K562 (cell line): ENCODE measurements at regions not wholly inside any gene's neighbourhood (a gene's known extent, or its start where the extent isn't known, plus 50 kb on each side); places are given as distances from the start of the nearest gene placed in this dataset.

Experiments
- ATAC-seq: fragments of 200-7000 bp; cut with Tn5 transposase; 3 replicates; pipeline ENCODE4 v1.9.1; 2020; ENCODE audit warnings: moderate library complexity
- BruUV-seq: library from RNA; stranded (reverse); fragments of 400-500 nt; replicated peaks from 2 replicates; lab custom pipeline; 2021; lab: Mats Ljungman, UMichigan
- CTCF ChIA-PET: fragments of 300-600 bp; formaldehyde crosslinking; extraction: SDS; loops from one replicate; lab custom pipeline; 2021; ENCODE audit warnings: low intra/inter-chr PET ratio; lab: Yijun Ruan, JAX
- POLR2A ChIA-PET: fragments of 300-600, 350-650 bp; sonication (Branson Sonifier 250); formaldehyde crosslinking; extraction: SDS; loops from one replicate; lab custom pipeline; 2021; ENCODE audit warnings: antibody characterized with exemption, inconsistent platforms; lab: Yijun Ruan, JAX
- DNase-seq, 4 experiments: peaks; one replicate each; pipeline versions ENCODE4 v3.0.0 to v3.0.0-alpha.2; 2011 to 2018; ENCODE audit warnings: low spot score in 3 of 4, mixed read lengths in 3 of 4; ENCODE audit errors: extremely low read depth in 1 of 4
- FAIRE-seq: peaks from 2 replicates; lab custom pipeline; 2011; peaks lifted over from hg19 to GRCh38; lab: Jason Lieb, UNC
- H2AFZ ChIP-seq: 2 replicates; pipeline ENCODE4 v1.6.0; 2011; ENCODE audit warnings: low read depth, low read length, control low read depth, inconsistent platforms
- H3K27ac ChIP-seq: fragments of 200-600 bp; 3 replicates; pipeline ENCODE4 v1.8.0; 2011; ENCODE audit warnings: low read depth, mild to moderate bottlenecking, control low read depth, inconsistent platforms, low read length, moderate library complexity, mixed read lengths; ENCODE audit errors: extremely low read depth
- H3K27me3 ChIP-seq, 2 experiments: fragments of 300-600 bp in 1 of 2; 2 replicates in 1 of 2; 3 replicates in 1 of 2; pipeline versions ENCODE4 v1.6.0 to v1.8.0; 2011; ENCODE audit warnings: inconsistent platforms in 2 of 2, low read length in 2 of 2, mild to moderate bottlenecking in 1 of 2, mixed read lengths in 1 of 2, moderate library complexity in 1 of 2; ENCODE audit not compliant: control insufficient read depth in 2 of 2, insufficient read depth in 2 of 2
- H3K36me3 ChIP-seq: fragments of 300-600 bp; 3 replicates; pipeline ENCODE4 v1.8.0; 2011; ENCODE audit warnings: mild to moderate bottlenecking, low read length, inconsistent platforms; ENCODE audit not compliant: control insufficient read depth, insufficient read depth
- H3K4me1 ChIP-seq, 2 experiments: fragments of 200-600 bp in 1 of 2; replicated peaks in 1 of 2; 2 replicates in 1 of 2; 3 replicates in 1 of 2; pipeline versions ENCODE4 v1.5.1 to v1.8.0; 2011; ENCODE audit warnings: inconsistent platforms in 2 of 2, low read length in 2 of 2, mild to moderate bottlenecking in 1 of 2, mixed read lengths in 1 of 2, moderate library complexity in 1 of 2; ENCODE audit not compliant: control insufficient read depth in 2 of 2, insufficient read depth in 2 of 2
- H3K4me2 ChIP-seq: 2 replicates; pipeline ENCODE4 v1.6.1; 2011; ENCODE audit warnings: low read length, control low read depth, inconsistent platforms, mixed read lengths; ENCODE audit not compliant: insufficient read depth
- H3K4me3 ChIP-seq: fragments of 200-600 bp; sonication (generic), shearing (Covaris generic); 2 replicates; pipeline ENCODE4 v1.5.1; 2016; ENCODE audit warnings: control low read depth, inconsistent platforms
- H3K79me2 ChIP-seq: fragments of 200-600 bp; 3 replicates; pipeline ENCODE4 v1.8.0; 2011; ENCODE audit warnings: low read length, inconsistent platforms; ENCODE audit not compliant: control insufficient read depth, insufficient read depth
- H3K9ac ChIP-seq, 2 experiments: 2 replicates each; pipeline versions ENCODE4 v1.6.0 to v1.6.1; 2011; ENCODE audit warnings: low read depth in 2 of 2, low read length in 2 of 2, control low read depth in 1 of 2, inconsistent platforms in 1 of 2, mild to moderate bottlenecking in 1 of 2, mixed read lengths in 1 of 2; ENCODE audit not compliant: insufficient read depth in 1 of 2
- H3K9me1 ChIP-seq: one replicate; pipeline ENCODE4 v1.6.0; 2011; ENCODE audit warnings: inconsistent platforms, mild to moderate bottlenecking, low read length, moderate library complexity; ENCODE audit not compliant: control insufficient read depth, insufficient read depth
- H3K9me3 ChIP-seq: replicated peaks from 2 replicates; pipeline ENCODE4 v1.5.1; 2011; ENCODE audit warnings: low read depth, low read length, inconsistent platforms; ENCODE audit not compliant: control insufficient read depth, insufficient read depth
- H4K20me1 ChIP-seq: replicated peaks from 2 replicates; pipeline ENCODE4 v1.6.1; 2011; ENCODE audit warnings: low read length, inconsistent platforms, mixed read lengths; ENCODE audit not compliant: control insufficient read depth, insufficient read depth
- CBX3 ChIP-seq, 2 experiments: IDR thresholded peaks; 1 replicate in 1 of 2; 2 replicates in 1 of 2; pipeline ENCODE4 v1.6.1; 2012; ENCODE audit warnings: inconsistent platforms in 2 of 2, low read length in 2 of 2, borderline replicate concordance in 1 of 2, control low read depth in 1 of 2
- ELF2 ChIP-seq: fragments of 250-450 bp; sonication (Bioruptor Pico); IDR thresholded peaks from 2 replicates; pipeline ENCODE4 v1.5.0; 2021; ENCODE audit warnings: mild to moderate bottlenecking
- SUPT5H ChIP-seq: fragments of 450-650 bp; IDR thresholded peaks from 2 replicates; pipeline ENCODE4 v1.6.1; 2016
- USF1 ChIP-seq: sonication (generic); formaldehyde crosslinking; IDR thresholded peaks from 2 replicates; pipeline ENCODE4 v1.9.0; 2022; ENCODE audit warnings: mild to moderate bottlenecking, missing genetic modification reagents
- ZBTB11 ChIP-seq, 3 experiments: fragments of 200-800 bp in 1 of 3; fragments of 250-450 bp in 1 of 3; fragments of 450-650 bp in 1 of 3; sonication (Bioruptor Pico) in 1 of 3; sonication (Bioruptor generic) in 1 of 3; formaldehyde crosslinking in 1 of 3; IDR thresholded peaks; 2 replicates each; pipeline versions ENCODE4 v1.6.1 to v1.8.0; 2016 to 2022; ENCODE audit warnings: mild to moderate bottlenecking in 2 of 3, missing genetic modification characterization in 2 of 3, missing compliant biosample characterization in 1 of 3, moderate library complexity in 1 of 3
- ZNF12 ChIP-seq: sonication (generic); formaldehyde crosslinking; IDR thresholded peaks from 2 replicates; pipeline ENCODE4 v1.4.0; 2020; ENCODE audit warnings: mild to moderate bottlenecking, missing genetic modification reagents
- ZNF407 ChIP-seq: fragments of 450-650 bp; IDR thresholded peaks from 2 replicates; pipeline ENCODE4 v1.6.1; 2016; ENCODE audit warnings: low read depth
- ZNF511 ChIP-seq: sonication (generic); formaldehyde crosslinking; IDR thresholded peaks from 2 replicates; pipeline ENCODE4 v1.8.0; 2022; ENCODE audit warnings: mild to moderate bottlenecking, missing genetic modification reagents
- WGBS: fragments of 100-300 bp; shearing (Covaris generic); methylation state at CpG from one replicate; pipeline ENCODE4 v1.1.6; 2016; ENCODE audit warnings: low coverage, mixed read lengths; ENCODE audit not compliant: insufficient coverage; ENCODE audit errors: missing lambda C conversion rate; 5-methylcytosine and 5-hydroxymethylcytosine counted together
- in situ Hi-C: fragments of 300-500 bp; cut with MboI; formaldehyde crosslinking; loops from 4 replicates; pipeline ENCODE4 v1.15.0; 2018; ENCODE audit warnings: inconsistent platforms, mixed read lengths
- intact Hi-C: fragments of 100-400 bp; cut with micrococcal nuclease; formaldehyde crosslinking; loops from 2 replicates; pipeline ENCODE4 v1.14.2; 2022

GRCh38 chr2:172361360-172361759 is 66.0 kb upstream of the ITGA6 start:
- Histone ChIP-seq H3K4me1 (no peaks in the 10 kb centered on the region), H4K20me1 (no peaks in the 10 kb centered on the region)
- ATAC-seq, result no peak
- TF ChIP-seq CBX3 (IDR thresholded peaks at IDR 0.05; ENCODE audit: borderline replicate concordance in 1 of 2, low read length in 2 of 2) (no peak), ELF2 (CRISPR knock-in tag) (no peak), USF1 (no peak), SUPT5H (no peak), ZBTB11 (CRISPR knock-in tag; IDR thresholded peaks at IDR 0.05) (no peak), ZNF12 (CRISPR knock-in tag) (no peak), ZNF511 (no peak), ZNF407 (no peak)

More at GRCh38 chr2:172361360-172361759, 66.0 kb upstream of the ITGA6 start:
- POLR2A ChIA-PET, result no interaction called here
- no peaks in the 10 kb centered on the region for H3K79me2 ChIP-seq
- H3K4me2 ChIP-seq, result no peak overlapping the region
- no peak overlapping the region for H2AFZ ChIP-seq
- DNase-seq, result no peak
- no TSS peak for BruUV-seq
- peaks cover 0 to 15% of the 10 kb centered on the region in 2 experiments; a peak in 2 of 5 replicates for H3K27me3 ChIP-seq
- no peak overlapping the region for H3K9ac ChIP-seq
- CTCF ChIA-PET, result no interaction called here
- no peaks in the 10 kb centered on the region for H3K36me3 ChIP-seq
- no peak overlapping the region for H3K27ac ChIP-seq
- 1% methylated on average over 3 of the region's 3 CpGs for WGBS
- FAIRE-seq, result no peak
- H3K4me3 ChIP-seq, result no peak overlapping the region
- intact Hi-C loops, result no loop called here
- in situ Hi-C loops, result no loop called here
- H3K9me1 ChIP-seq, result no peaks in the 10 kb centered on the region
- H3K9me3 ChIP-seq, result no peaks in the 10 kb centered on the region
